ENCODE measurements at regions not wholly inside any gene's neighbourhood (a gene's known extent, or its start where the extent isn't known, plus 50 kb on each side); places are given as distances from the start of the nearest gene placed in this dataset.

DNA sequence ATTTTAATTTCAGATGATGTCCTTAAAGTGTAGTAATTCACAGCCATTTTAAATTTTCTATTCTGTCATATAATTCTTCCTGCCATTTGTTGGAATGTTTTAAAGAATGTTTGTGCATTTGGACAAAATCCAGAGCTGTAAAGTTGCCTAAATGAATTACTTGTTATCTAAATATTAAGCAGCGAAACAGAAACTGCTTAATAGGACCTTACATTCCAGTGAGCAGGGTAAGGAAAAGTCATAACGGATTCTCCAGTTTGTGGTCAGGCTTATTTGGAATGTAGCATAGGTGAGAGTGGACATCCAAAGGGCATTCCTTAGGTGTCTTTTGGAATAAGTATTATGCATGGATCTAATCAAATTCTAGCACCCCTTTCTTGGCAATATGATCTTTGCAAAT, 410.4 kb upstream of the PTPRD start (continued):
- TF ChIP-seq ZBTB10 (tag by site-specific recombination; IDR thresholded peaks at IDR 0.05) = no peak

DNA sequence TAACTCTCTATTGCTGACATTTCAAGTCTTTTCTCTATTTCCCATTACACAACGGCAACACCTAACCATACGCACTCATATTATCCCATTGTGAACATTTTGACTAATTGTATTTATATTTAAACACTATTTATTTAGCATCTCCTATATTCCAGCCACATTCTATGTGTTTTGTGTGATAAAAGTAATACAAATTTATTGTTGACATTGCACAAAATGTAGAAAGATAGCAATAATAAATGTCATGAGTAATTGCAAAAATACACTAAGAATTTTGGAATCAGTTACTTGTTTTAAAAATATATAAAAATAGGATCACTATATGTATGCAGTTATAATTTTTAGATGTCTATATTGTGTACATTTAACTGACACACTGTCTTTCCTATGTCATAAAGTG, 413.0 kb upstream of the PTPRD start:
- Histone ChIP-seq H3K9me3 (ENCODE audit: control insufficient read depth, insufficient read depth, low read depth, low read length) (no peaks in the 10 kb centered on the region), H3K36me3 (ENCODE audit: control insufficient read depth in 2 of 2, insufficient read depth in 1 of 2, low read length in 2 of 2) (no peaks in the 10 kb centered on the region), H3K4me3 (ENCODE audit: low read depth, low read length) (no peak overlapping the region), H3K27ac (ENCODE audit: extremely low read depth, low read depth, low read length) (no peak overlapping the region), H3K4me1 (ENCODE audit: control insufficient read depth, insufficient read depth, low read length) (no peaks in the 10 kb centered on the region)
- ChIA-PET CTCF (interaction anchor here (1.0 kb wide), 1 partner anchor 154 kb away, joined by 3 read pairs; no protein-coding TSS in a partner anchor), POLR2A (no interaction called here)
- no peak for TF ChIP-seq REST (tag by site-specific recombination; IDR thresholded peaks at IDR 0.05)
- no peak for TF ChIP-seq ZNF837 (tag by site-specific recombination; IDR thresholded peaks at IDR 0.05)
- no peak for TF ChIP-seq YY2 (tag by site-specific recombination; IDR thresholded peaks at IDR 0.05)
- no peak for TF ChIP-seq ZNF514 (tag by site-specific recombination; IDR thresholded peaks at IDR 0.05)
- no peak for TF ChIP-seq SETDB1 (IDR thresholded peaks at IDR 0.05; ENCODE audit: insufficient read length, low read length)
- TF ChIP-seq ZFP41 (tag by site-specific recombination; IDR thresholded peaks at IDR 0.05; ENCODE audit: borderline replicate concordance) = no peak
- TF ChIP-seq MEIS1 (CRISPR knock-in tag; IDR thresholded peaks at IDR 0.05; ENCODE audit: borderline replicate concordance) = no peak
- TF ChIP-seq ZNF114 (tag by site-specific recombination; IDR thresholded peaks at IDR 0.05) = no peak
- TF ChIP-seq ZNF274 (IDR thresholded peaks at IDR 0.05; ENCODE audit: low read length) = no peak
- no peak for TF ChIP-seq ZNF274 (tag by site-specific recombination; IDR thresholded peaks at IDR 0.05; ENCODE audit: borderline replicate concordance)
- TF ChIP-seq ZNF121 (tag by site-specific recombination; IDR thresholded peaks at IDR 0.05) = no peak
- TF ChIP-seq ZNF777 (tag by site-specific recombination; IDR thresholded peaks at IDR 0.05; ENCODE audit: borderline replicate concordance) = no peak

DNA sequence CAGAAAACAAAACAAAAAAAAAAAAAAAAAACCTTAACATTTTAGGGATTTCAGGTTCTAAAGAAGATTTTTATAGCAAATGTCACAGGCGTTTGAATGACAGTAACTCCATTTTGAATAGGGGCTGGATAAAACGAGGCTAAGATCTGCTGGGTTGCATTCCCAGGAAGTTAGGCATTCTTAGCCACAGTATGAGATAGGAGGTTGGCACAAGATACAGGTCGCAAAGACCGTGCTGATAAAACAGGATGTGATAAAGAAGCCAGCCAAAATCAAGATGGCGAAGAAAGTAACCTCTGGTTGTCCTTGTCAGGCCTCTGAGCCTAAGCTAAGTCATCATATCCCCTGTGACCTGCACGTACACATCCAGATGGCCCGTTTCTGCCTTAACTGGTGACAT, 425.6 kb upstream of the PTPRD start:
- Histone ChIP-seq H3K9me3 (ENCODE audit: control insufficient read depth, insufficient read depth, low read depth, low read length) (no peaks in the 10 kb centered on the region), H3K4me3 (ENCODE audit: low read depth, low read length) (no peak overlapping the region), H3K4me1 (ENCODE audit: control insufficient read depth, insufficient read depth, low read length) (no peaks in the 10 kb centered on the region), H3K36me3 (ENCODE audit: control insufficient read depth in 2 of 2, insufficient read depth in 1 of 2, low read length in 2 of 2) (no peaks in the 10 kb centered on the region), H3K27ac (ENCODE audit: extremely low read depth, low read depth, low read length) (no peak overlapping the region)
- TF ChIP-seq OVOL3 (tag by site-specific recombination; IDR thresholded peaks at IDR 0.05) (no peak), REST (tag by site-specific recombination; IDR thresholded peaks at IDR 0.05) (no peak), KLF8 (tag by site-specific recombination; IDR thresholded peaks at IDR 0.05) (no peak), ZIC2 (tag by site-specific recombination; IDR thresholded peaks at IDR 0.05) (no peak), ZNF302 (tag by site-specific recombination; IDR thresholded peaks at IDR 0.05; ENCODE audit: low read depth) (no peak), ZSCAN30 (tag by site-specific recombination; IDR thresholded peaks at IDR 0.05) (no peak), HOXC10 (CRISPR knock-in tag; IDR thresholded peaks at IDR 0.05) (no peak)
- CTCF ChIA-PET = no interaction called here
- POLR2A ChIA-PET = no interaction called here

Measured in HEK293 (cell line).